GM12878 (cell line): ENCODE measurements at regions not wholly inside any gene's neighbourhood (a gene's known extent, or its start where the extent isn't known, plus 50 kb on each side); places are given as distances from the start of the nearest gene placed in this dataset.

Source experiments
- CTCF ChIP-seq, 3 experiments: IDR thresholded peaks in 2 of 3; conservative IDR thresholded peaks in 1 of 3; 2 replicates each; pipeline ENCODE4 v1.5.1; 2011; ENCODE audit warnings: low read depth in 3 of 3, low read length in 3 of 3, mild to moderate bottlenecking in 3 of 3, control low read depth in 2 of 3, moderate library complexity in 2 of 3, inconsistent platforms in 1 of 3, mixed read lengths in 1 of 3; ENCODE audit not compliant: control insufficient read depth in 2 of 3, insufficient read depth in 1 of 3; ENCODE audit errors: extremely low read depth in 1 of 3
- EZH2 ChIP-seq: IDR thresholded peaks from 2 replicates; pipeline ENCODE4 v1.6.1; 2012; ENCODE audit warnings: low read depth, mild to moderate bottlenecking, control low read depth, inconsistent platforms, low read length, borderline replicate concordance; ENCODE audit not compliant: control insufficient read depth
- FOXM1 ChIP-seq: IDR thresholded peaks from 2 replicates; pipeline ENCODE4 v1.6.1; 2012; ENCODE audit warnings: low read depth, mild to moderate bottlenecking, inconsistent platforms, low read length, moderate library complexity
- JUND ChIP-seq: IDR thresholded peaks from 2 replicates; pipeline ENCODE4 v1.6.1; 2012; ENCODE audit warnings: low read depth, mild to moderate bottlenecking, low read length, improper control_type of control experiment, moderate library complexity
- NFIC ChIP-seq: IDR thresholded peaks from 2 replicates; pipeline ENCODE4 v1.6.1; 2012; ENCODE audit warnings: low read depth, mild to moderate bottlenecking, inconsistent platforms, low read length, moderate library complexity
- RAD21 ChIP-seq: IDR thresholded peaks from 2 replicates; pipeline ENCODE4 v1.6.1; 2011; ENCODE audit warnings: mild to moderate bottlenecking, low read depth, low read length, moderate library complexity; ENCODE audit not compliant: insufficient read depth
- REST ChIP-seq: IDR thresholded peaks from 2 replicates; pipeline ENCODE4 v1.6.1; 2012; ENCODE audit warnings: mild to moderate bottlenecking, low read depth, low read length
- SP1 ChIP-seq: IDR thresholded peaks from one replicate; pipeline ENCODE4 v1.6.1; 2011; ENCODE audit warnings: low read depth, low read length
- TCF12 ChIP-seq: IDR thresholded peaks from 2 replicates; pipeline ENCODE4 v1.6.1; 2011; ENCODE audit warnings: low read depth, mild to moderate bottlenecking, low read length

GRCh38 chr3:31345581-31345980 is 187.1 kb upstream of the STT3B start:
- TF ChIP-seq FOXM1 (no peak), TCF12 (no peak), EZH2 (no peak), CTCF (IDR thresholded peaks at IDR 0.05 in 2 of 3, conservative IDR thresholded peaks at IDR 0.05 in 1 of 3; ENCODE audit: control insufficient read depth in 2 of 3, extremely low read depth in 1 of 3, insufficient read depth in 1 of 3, low read depth in 3 of 3, low read length in 3 of 3) (no peak), SP1 (no peak), REST (no peak), RAD21 (no peak), NFIC (no peak), JUND (no peak)
